HG03460 (cell line): ENCODE measurements at regions not wholly inside any gene's neighbourhood (a gene's known extent, or its start where the extent isn't known, plus 50 kb on each side); places are given as distances from the start of the nearest gene placed in this dataset.

Experiments used
- ATAC-seq: cut with Tn5 transposase; IDR thresholded peaks from one replicate; pipeline ENCODE4 v1.9.1; 2021; ENCODE audit not compliant: unreplicated experiment

DNA sequence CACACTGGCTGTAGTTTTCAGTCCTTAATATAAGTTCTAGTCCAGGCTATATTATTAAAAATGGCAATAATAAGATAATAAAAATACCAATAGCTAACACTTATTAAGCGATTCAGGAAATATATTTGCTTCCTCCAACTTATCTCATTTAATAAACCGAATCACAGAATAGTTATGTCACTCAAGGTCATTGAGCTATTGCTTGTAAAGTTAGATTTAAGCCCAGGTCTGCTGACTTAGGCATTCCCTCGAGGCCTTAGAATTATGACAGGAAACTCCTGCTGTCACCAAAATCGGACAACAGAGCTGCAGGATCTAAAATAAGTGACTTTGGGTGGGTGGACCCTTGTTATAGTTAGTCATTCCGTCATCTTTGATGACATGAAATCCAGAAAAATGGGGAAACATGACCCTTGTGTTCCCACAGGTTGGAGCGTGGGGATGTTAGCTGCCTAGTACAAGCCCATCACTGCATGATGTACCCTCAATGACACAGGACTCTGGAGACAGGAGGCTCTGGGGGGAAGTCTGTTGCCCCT lies 181.3 kb upstream of the PHYHIPL start:
- ATAC-seq: no peak

- no peak for ATAC-seq
These were observed 180.4 kb upstream of the PHYHIPL start for GRCh38 chr10:58996063-58996462.

- ATAC-seq: no peak
These were observed 179.6 kb upstream of the PHYHIPL start for GRCh38 chr10:58996866-58997265.

- no peak for ATAC-seq
These were observed 177.3 kb upstream of the PHYHIPL start for GRCh38 chr10:58998924-58999713.

DNA sequence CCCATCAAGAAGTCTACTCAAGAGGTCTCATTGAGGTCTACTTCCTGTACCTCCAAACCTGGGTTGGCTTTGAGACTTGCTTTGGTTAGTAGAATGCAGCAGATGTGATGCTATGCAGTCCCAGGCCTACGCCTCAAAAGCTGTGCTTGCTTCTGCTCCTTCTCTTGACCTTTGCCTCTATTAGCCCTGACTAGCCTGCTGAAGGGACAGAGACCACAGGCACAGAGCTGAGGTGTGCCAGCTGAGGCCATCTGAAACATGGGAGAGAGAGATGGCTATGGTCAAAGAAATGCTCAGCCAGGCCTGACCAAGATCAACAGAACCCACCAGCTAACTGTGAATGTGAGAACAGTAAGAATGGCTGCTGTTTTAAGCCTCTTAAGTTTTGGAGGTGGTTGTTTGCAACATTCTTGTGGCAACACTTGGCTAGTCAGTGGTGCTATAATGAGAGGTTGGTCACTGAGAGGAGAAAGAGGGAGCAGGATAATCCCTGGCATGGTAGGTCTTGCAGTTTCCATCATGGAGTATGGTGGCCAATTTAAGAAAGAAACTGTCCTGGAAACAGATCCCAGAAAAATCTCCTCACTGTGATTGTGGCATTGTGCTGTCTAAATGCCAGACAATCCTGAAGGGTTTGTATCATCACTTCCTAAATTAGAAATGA lies 176.1 kb upstream of the PHYHIPL start:
- no peak for ATAC-seq

GRCh38 chr10:59002011-59002410 lies 174.4 kb upstream of the PHYHIPL start:
- no peak for ATAC-seq

- no peak for ATAC-seq
These were observed 173.2 kb upstream of the PHYHIPL start for GRCh38 chr10:59003203-59003602.

DNA sequence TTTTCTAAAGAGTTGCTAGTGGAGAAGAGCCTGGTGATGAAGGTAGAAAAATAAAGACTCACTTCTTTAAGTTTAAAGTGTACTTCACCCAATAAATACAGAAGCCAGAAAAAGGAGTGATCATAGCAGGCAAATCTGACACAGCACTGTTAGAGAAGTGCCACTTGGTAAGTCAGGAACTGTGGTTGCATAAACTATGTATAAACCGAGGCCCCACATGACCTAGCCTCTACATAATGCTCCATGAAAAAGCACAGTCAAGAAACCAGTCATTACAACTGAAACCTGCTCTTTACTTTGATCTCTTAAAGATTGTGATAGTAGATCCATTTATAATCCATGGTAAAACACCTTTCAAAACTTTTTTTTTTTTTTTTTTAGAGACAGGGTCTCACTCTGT lies 172.1 kb upstream of the PHYHIPL start:
- ATAC-seq: no peak

GRCh38 chr10:59006511-59007306 lies 169.7 kb upstream of the PHYHIPL start:
- no peak for ATAC-seq

DNA sequence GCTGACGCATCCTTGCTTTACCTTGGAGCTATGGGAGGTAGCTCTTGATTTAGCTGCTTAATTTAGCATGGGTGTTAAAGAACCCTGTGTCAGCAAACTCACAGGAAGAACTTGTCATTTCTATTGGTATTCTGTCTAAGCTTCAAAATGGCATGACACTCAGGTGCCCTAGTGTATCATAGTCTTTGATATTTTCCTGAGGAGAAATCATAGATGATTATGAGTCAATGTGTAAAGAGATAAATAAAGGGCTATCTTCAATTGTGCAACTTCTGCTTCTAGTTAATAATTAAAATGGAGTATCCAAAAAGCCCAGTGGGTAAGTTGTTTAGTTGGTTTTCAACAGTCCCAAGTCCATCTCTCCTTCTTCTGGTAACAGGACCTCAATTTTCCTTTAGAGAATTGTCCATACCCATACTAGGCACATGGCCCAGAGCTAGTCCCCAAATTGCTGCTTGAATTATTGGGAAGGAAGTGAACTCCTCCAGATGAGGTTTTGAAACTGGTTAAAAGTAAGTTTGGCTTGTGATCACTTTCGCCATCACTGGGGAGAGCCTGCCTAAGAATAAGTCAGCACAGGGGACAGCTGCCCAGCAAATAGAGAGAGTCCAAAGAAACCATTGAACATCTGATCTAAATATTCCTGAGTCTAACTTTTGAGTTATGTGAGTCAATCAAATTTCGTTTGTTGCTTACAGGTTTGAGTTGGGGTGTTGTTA lies 169.0 kb upstream of the PHYHIPL start:
- no peak for ATAC-seq

DNA sequence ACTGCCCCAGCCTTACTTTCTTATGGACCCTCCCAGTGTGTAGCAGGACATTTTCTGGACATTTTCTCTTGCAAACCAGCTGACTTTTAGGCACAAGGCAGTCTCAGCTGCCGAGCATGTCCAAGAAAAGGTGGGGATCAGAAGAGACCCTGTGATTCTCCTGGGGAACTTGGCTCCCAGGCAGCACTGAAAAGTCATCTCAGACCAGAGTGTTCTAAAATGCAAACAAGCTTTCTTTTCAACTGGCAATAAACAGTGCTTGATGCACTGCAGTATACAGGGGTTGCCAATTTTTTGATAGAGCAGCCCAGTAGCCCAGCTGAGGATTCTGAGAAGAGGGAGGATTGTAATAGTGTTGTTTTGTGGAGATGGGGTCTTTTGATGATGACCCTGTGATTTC lies 168.0 kb upstream of the PHYHIPL start:
- ATAC-seq: no peak

DNA sequence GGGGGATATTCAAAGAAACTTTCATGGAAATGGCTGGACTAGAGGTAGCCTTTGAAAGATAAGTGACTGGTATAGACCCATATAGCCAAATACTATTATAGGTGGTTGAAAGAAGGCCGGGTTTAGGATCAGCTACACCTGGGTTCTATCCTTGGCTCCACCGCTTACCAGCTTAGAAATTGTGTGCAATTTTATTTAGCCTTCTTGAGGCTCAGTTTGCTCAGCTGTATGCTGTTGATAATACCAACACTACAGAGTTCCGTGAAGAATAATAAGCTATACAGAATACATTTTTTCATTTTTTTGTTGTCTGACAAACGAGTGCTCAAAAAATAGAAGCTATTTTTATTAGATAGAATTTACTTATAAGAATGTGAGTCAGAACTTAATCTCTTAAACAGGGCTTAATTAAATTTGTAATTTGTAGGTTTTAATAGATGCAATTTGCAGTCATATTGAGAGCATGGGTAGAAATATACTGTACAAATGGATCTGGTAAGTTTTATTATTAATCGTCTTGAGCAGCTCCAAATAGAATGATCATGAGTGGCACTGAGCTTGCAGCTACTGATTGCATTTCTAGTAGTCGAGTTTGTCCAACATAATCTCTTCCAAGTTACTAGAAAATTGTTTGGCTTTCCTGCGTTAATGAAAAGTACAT lies 164.3 kb upstream of the PHYHIPL start:
- ATAC-seq: no peak

GRCh38 chr10:59012839-59013238 lies 163.6 kb upstream of the PHYHIPL start:
- no peak for ATAC-seq

- ATAC-seq: no peak
These were observed 160.4 kb upstream of the PHYHIPL start for GRCh38 chr10:59016043-59016442.

DNA sequence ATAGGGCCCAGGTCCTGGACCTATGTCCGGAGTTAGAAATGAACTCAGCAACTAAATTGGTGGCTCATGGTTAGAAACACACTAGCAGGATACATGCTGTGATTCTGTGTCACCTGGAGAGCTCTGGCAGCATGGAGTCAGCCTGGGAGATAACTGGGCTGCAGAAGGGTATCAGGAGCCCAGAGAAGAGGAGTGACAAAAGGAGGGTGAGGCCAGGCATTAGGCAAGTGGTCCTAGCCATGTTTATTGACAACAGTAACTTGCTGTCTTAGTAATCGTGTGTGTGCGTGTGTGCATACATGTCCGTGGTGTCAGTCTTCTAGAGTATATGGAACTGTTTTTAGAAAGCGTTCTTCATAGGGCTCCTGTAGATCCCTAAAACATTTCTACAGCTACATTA lies 157.5 kb upstream of the PHYHIPL start:
- no peak for ATAC-seq

- no peak for ATAC-seq
These were observed 156.8 kb upstream of the PHYHIPL start for GRCh38 chr10:59019603-59020002.

- ATAC-seq: no peak
These were observed 155.9 kb upstream of the PHYHIPL start for GRCh38 chr10:59020502-59020901.

- ATAC-seq: no peak
These were observed 150.3 kb upstream of the PHYHIPL start for GRCh38 chr10:59025981-59026765.

GRCh38 chr10:59027975-59028655 lies 148.3 kb upstream of the PHYHIPL start:
- no peak for ATAC-seq
